Ovary (tissue), 7 donors: ENCODE measurements at regions not wholly inside any gene's neighbourhood (a gene's known extent, or its start where the extent isn't known, plus 50 kb on each side); places are given as distances from the start of the nearest gene placed in this dataset.

ENCODE experiments used
- DNase-seq, 5 donors: peaks; one replicate each; pipeline ENCODE4 v3.0.0-alpha.2; 2019 to 2020
- H3K27ac ChIP-seq, 2 donors: fragments of 200-600 bp; one replicate each; pipeline versions ENCODE4 v1.5.1 to v1.8.0; 2019 to 2022
- H3K27me3 ChIP-seq: fragments of 200-600 bp; one replicate; pipeline ENCODE4 v1.8.0; 2022
- H3K36me3 ChIP-seq: fragments of 200-600 bp; sonication (generic); one replicate; pipeline ENCODE4 v1.5.1; 2019
- H3K4me1 ChIP-seq: one replicate; pipeline ENCODE4 v1.8.1; 2013; ENCODE audit warnings: mild to moderate bottlenecking, moderate library complexity; ENCODE audit not compliant: insufficient read depth
- H3K4me3 ChIP-seq: fragments of 200-600 bp; sonication (generic); one replicate; pipeline ENCODE4 v1.5.1; 2017
- H3K9me3 ChIP-seq, 2 donors: fragments of 200-600 bp in 1 of 2; sonication (generic) in 1 of 2; one replicate each; pipeline versions ENCODE4 v1.5.1 to v1.8.1; 2013 to 2019; ENCODE audit warnings: mild to moderate bottlenecking in 1 of 2, moderate library complexity in 1 of 2
- EP300 ChIP-seq: sonication (generic); formaldehyde crosslinking; IDR thresholded peaks from one replicate; pipeline ENCODE4 v1.6.1; 2017; ENCODE audit warnings: antibody characterized with exemption
- POLR2A ChIP-seq: fragments of 450-650 bp; IDR thresholded peaks from one replicate; pipeline ENCODE4 v1.6.1; 2017; ENCODE audit warnings: antibody characterized with exemption, mild to moderate bottlenecking, moderate library complexity
- WGBS, 3 donors: extraction: QIAGEN DNeasy Blood & Tissue Kit in 1 of 3; methylation state at CpG; one replicate each; pipeline versions ENCODE4 v1.1.5 to v1.1.7; 2013 to 2017; 5-methylcytosine and 5-hydroxymethylcytosine counted together
- intact Hi-C, 4 donors: fragments of 100-400 bp; cut with DNase I; formaldehyde crosslinking; loops; one replicate each; pipeline versions ENCODE4 v1.11.0 to v1.15.1; 2022 to 2023
- TF ChIP-seq, protein P1 (sequence below), 3 donors: fragments of 450-650 bp in 2 of 3; fragments of 200-600 bp in 1 of 3; IDR thresholded peaks; one replicate each; pipeline versions ENCODE4 v1.5.1 to v1.8.0; 2016 to 2022; ENCODE audit warnings: antibody characterized with exemption in 3 of 3, mild to moderate bottlenecking in 1 of 3
- donor health status: DM: no; HTN: no; CAD: no; lungs with moderate emphysema.
- donor health status: DM: no; HTN: no; CAD: no.
- donor health status: Bipolar disorder and iron deficiency.
- donor health status: DM: no; HTN: no; CAD: no.
- donor health status: DM: yes; HTN: yes; CAD: no.

DNA sequence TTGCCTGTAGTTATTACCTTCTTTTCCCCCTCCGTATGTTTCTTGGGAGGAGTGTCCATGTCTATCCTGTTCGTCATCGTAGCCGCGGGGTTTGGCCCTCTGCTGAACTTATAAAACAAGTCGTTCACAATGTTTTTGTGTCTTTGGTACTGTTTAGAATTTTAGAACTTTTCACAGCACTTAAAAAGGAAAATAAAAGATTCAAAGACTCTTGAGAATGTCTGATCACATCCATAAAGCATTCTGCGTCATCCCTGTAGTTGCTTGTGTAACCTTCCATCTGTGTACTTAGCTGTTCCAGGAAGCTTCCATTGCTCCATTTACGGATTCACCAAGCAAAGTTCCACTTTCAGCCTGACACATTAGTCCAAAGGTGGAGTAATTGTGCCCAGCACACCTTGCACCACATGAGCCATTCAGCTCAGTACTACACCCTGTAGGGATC is 677.1 kb upstream of the NR2F2 start:
- H3K4me1 ChIP-seq = no peaks in the 10 kb centered on the region
- TF ChIP-seq POLR2A (no peak), EP300 (no peak)
- TF ChIP-seq, protein P1, sequence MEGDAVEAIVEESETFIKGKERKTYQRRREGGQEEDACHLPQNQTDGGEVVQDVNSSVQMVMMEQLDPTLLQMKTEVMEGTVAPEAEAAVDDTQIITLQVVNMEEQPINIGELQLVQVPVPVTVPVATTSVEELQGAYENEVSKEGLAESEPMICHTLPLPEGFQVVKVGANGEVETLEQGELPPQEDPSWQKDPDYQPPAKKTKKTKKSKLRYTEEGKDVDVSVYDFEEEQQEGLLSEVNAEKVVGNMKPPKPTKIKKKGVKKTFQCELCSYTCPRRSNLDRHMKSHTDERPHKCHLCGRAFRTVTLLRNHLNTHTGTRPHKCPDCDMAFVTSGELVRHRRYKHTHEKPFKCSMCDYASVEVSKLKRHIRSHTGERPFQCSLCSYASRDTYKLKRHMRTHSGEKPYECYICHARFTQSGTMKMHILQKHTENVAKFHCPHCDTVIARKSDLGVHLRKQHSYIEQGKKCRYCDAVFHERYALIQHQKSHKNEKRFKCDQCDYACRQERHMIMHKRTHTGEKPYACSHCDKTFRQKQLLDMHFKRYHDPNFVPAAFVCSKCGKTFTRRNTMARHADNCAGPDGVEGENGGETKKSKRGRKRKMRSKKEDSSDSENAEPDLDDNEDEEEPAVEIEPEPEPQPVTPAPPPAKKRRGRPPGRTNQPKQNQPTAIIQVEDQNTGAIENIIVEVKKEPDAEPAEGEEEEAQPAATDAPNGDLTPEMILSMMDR (IDR thresholded peaks at IDR 0.05) = no peak
- intact Hi-C loops = no loop called here
- no peak for DNase-seq
- H3K27ac ChIP-seq = no peak overlapping the region
- no peaks in the 10 kb centered on the region for H3K9me3 ChIP-seq
- H3K36me3 ChIP-seq = no peaks in the 10 kb centered on the region
- H3K4me3 ChIP-seq = no peak overlapping the region
- no peaks in the 10 kb centered on the region for H3K27me3 ChIP-seq
- 89 to 90% (median 89%) methylated on average over 8 of the region's 8 CpGs for WGBS, 3 donors

DNA sequence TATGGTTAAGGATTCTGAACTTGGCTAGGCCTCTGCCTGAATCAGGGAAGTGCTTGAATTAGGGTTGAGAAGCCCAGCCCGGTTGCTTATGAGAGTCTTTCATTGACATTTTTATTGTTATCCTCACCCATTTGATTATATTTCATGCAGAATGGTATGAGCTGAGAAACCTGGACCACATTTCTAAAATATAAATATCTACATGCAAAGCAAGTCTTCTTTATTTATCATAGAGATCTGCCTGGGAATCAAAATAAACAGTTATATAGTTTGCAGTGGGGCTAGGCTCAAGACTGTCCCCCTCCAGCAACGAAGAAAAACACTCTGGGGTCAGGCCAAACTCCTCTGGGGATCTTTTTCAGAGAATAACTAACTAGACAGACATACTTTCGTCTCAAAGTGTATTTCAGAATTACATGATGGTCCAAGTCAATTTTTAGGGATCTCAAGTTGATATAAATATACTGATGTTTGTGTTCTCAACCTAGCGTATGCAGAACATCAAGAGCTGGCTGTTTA is 675.4 kb upstream of the NR2F2 start:
- Histone ChIP-seq H3K27ac (no peak overlapping the region), H3K9me3 (no peaks in the 10 kb centered on the region), H3K4me3 (no peak overlapping the region), H3K36me3 (no peaks in the 10 kb centered on the region), H3K4me1 (peaks cover 3% of the 10 kb centered on the region), H3K27me3 (no peaks in the 10 kb centered on the region)
- TF ChIP-seq, protein P1 (IDR thresholded peaks at IDR 0.05) = no peak
- TF ChIP-seq EP300 (no peak), POLR2A (no peak)
- WGBS, 3 donors = 26 to 41% (median 30%) methylated on average over 4 of the region's 4 CpGs
- intact Hi-C loops = no loop called here
- DNase-seq = no peak

DNA sequence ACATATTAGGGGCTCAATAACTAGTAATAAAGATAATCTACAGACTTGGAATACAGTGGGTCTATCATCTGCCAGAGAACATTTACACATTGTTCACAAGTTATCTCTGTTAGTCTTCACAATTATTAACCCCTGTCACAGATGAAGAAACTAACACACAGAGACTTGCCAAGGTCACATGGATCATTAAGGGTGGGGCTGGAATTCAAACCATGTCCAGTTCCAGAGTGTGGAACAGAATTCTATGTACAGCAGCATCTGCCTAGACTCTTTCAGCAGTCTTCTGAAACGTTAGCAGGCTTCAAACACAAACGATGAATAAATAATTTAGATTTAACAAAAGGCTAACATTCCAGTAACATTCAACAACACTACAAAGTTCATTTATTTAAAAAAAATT is 673.9 kb upstream of the NR2F2 start:
- Histone ChIP-seq H3K27ac (no peak overlapping the region), H3K36me3 (no peaks in the 10 kb centered on the region), H3K4me1 (peaks cover 3% of the 10 kb centered on the region), H3K4me3 (no peak overlapping the region), H3K27me3 (no peaks in the 10 kb centered on the region), H3K9me3 (no peaks in the 10 kb centered on the region)
- DNase-seq = no peak
- intact Hi-C loops = no loop called here
- WGBS, 3 donors = 59 to 64% (median 61%) methylated on average over 2 of the region's 2 CpGs
- TF ChIP-seq, protein P1 (IDR thresholded peaks at IDR 0.05) = no peak
- TF ChIP-seq POLR2A (no peak), EP300 (no peak)

DNA sequence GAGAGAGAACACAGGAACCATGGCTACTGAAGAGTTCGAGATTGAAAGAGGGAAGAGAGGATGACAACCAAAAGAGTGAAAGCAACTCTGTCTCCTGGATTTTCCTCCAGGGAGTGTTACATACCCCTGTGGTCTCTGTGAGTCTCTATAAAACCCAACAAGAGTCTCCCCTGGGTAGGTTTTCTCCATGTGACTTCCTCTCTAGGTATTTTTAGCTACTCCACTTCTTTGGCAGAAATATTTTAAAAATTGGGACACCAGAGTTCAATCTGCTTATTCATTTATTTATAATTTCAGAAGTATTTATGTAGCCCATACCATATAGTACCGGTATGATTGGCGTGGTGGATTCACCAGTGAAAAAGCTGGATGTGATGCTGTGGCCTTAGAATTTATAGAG is 671.7 kb upstream of the NR2F2 start:
- DNase-seq = no peak
- Histone ChIP-seq H3K4me1 (peaks cover 7% of the 10 kb centered on the region), H3K4me3 (no peak overlapping the region), H3K36me3 (no peaks in the 10 kb centered on the region), H3K27me3 (no peaks in the 10 kb centered on the region), H3K9me3 (no peaks in the 10 kb centered on the region), H3K27ac (no peak overlapping the region)
- 88 to 95% (median 89%) methylated on average over 3 of the region's 3 CpGs for WGBS, 3 donors
- intact Hi-C loops = no loop called here
- TF ChIP-seq, protein P1 (IDR thresholded peaks at IDR 0.05) = no peak
- TF ChIP-seq EP300 (no peak), POLR2A (no peak)
